Adrenal gland (tissue), 9 donors: ENCODE measurements at regions not wholly inside any gene's neighbourhood (a gene's known extent, or its start where the extent isn't known, plus 50 kb on each side); places are given as distances from the start of the nearest gene placed in this dataset.
"Not testable (repeated sequence)": the region's sequence is repeated elsewhere in the genome, so short reads cannot be mapped to it uniquely, and the experiment has no call there.

Source experiments
- DNase-seq, 7 donors: peaks; one replicate each; pipeline ENCODE4 v3.0.0-alpha.2; 2019 to 2020
- H3K27ac ChIP-seq, 5 donors: fragments of 200-600 bp; sonication (generic) in 4 of 5; 1 replicate in 3 of 5; 2 replicates in 2 of 5; pipeline versions ENCODE4 v1.5.1 to v1.8.0; 2016 to 2020; ENCODE audit warnings: mild to moderate bottlenecking in 1 of 5
- H3K27me3 ChIP-seq: fragments of 200-600 bp; 2 replicates; pipeline ENCODE4 v1.8.0; 2021
- H3K36me3 ChIP-seq, 2 donors: fragments of 200-600 bp; replicated peaks in 1 of 2; 1 replicate in 1 of 2; 2 replicates in 1 of 2; pipeline versions ENCODE4 v1.5.1 to v1.8.0; 2018 to 2022
- H3K4me1 ChIP-seq, 2 donors: fragments of 200-600 bp; replicated peaks in 1 of 2; 1 replicate in 1 of 2; 2 replicates in 1 of 2; pipeline versions ENCODE4 v1.5.1 to v1.8.0; 2018 to 2021
- H3K4me3 ChIP-seq, 4 donors: fragments of 200-600 bp; sonication (generic) in 3 of 4; one replicate each; pipeline ENCODE4 v1.5.1; 2016 to 2018
- H3K9me3 ChIP-seq, 3 donors: fragments of 200-600 bp; sonication (generic) in 1 of 3; replicated peaks in 1 of 3; 1 replicate in 2 of 3; 2 replicates in 1 of 3; pipeline versions ENCODE4 v1.5.1 to v1.8.0; 2016 to 2021
- CTCF ChIP-seq, 6 experiments: fragments of 450-650 bp in 4 of 6; fragments of 200-600 bp in 2 of 6; sonication (generic) in 1 of 6; IDR thresholded peaks; 1 replicate in 5 of 6; 2 replicates in 1 of 6; pipeline versions ENCODE4 v1.5.1 to v1.8.0; 2016 to 2021; ENCODE audit warnings: antibody characterized with exemption in 6 of 6, mild to moderate bottlenecking in 2 of 6, moderate library complexity in 1 of 6
- POLR2A ChIP-seq, 2 donors: fragments of 450-650 bp; IDR thresholded peaks; one replicate each; pipeline ENCODE4 v1.6.1; 2017; ENCODE audit warnings: antibody characterized with exemption in 2 of 2, mild to moderate bottlenecking in 2 of 2, moderate library complexity in 1 of 2
- WGBS, 4 donors: extraction: QIAGEN DNeasy Blood & Tissue Kit in 2 of 4; methylation state at CpG; one replicate each; pipeline versions ENCODE4 v1.1.5 to v1.1.7; 2013 to 2017; 5-methylcytosine and 5-hydroxymethylcytosine counted together
- intact Hi-C, 2 donors: fragments of 100-400 bp; cut with DNase I; formaldehyde crosslinking; loops; one replicate each; pipeline versions ENCODE4 v1.14.1 to v1.15.0; 2022 to 2023
- donor health status: healthy with polysubstance abuse.
- donor health status: Bipolar disorder and iron deficiency.
- donor health status: DM: yes; HTN: yes; CAD: no.
- donor health status: DM: no; HTN: no; CAD: no.
- donor health status: DM: no; HTN: no; CAD: no.

- H3K27ac ChIP-seq = no peak overlapping the region
- intact Hi-C loops = no loop called here
- 74 to 100% (median 80%) methylated on average over 1 of the region's 1 CpG for WGBS, 4 donors
- H3K27me3 ChIP-seq = no peaks in the 10 kb centered on the region
- no peaks in the 10 kb centered on the region for H3K36me3 ChIP-seq
- H3K4me3 ChIP-seq = no peak overlapping the region
- TF ChIP-seq POLR2A (IDR thresholded peaks at IDR 0.05) (no peak), CTCF (IDR thresholded peaks at IDR 0.05) (no peak)
- no peak for DNase-seq
- H3K9me3 ChIP-seq = no peaks in the 10 kb centered on the region
- no peaks in the 10 kb centered on the region for H3K4me1 ChIP-seq
Observed at GRCh38 chr4:171517883-171518282, 295.3 kb upstream of the GALNTL6 start.

GRCh38 chr4:171516694-171517093 lies 296.5 kb upstream of the GALNTL6 start:
- no peak for TF ChIP-seq POLR2A (IDR thresholded peaks at IDR 0.05)
- no peak for TF ChIP-seq CTCF (IDR thresholded peaks at IDR 0.05)
- intact Hi-C loops = no loop called here
- H3K9me3 ChIP-seq = no peaks in the 10 kb centered on the region
- no peak overlapping the region for H3K27ac ChIP-seq
- H3K36me3 ChIP-seq = no peaks in the 10 kb centered on the region
- H3K4me1 ChIP-seq = no peaks in the 10 kb centered on the region
- no peak for DNase-seq
- H3K27me3 ChIP-seq = no peaks in the 10 kb centered on the region
- no peak overlapping the region for H3K4me3 ChIP-seq
- 51 to 61% (median 54%) methylated on average over 3 of the region's 3 CpGs for WGBS, 4 donors

- intact Hi-C loops = no loop called here
- Histone ChIP-seq H3K27me3 (no peaks in the 10 kb centered on the region), H3K9me3 (no peaks in the 10 kb centered on the region), H3K27ac (no peak overlapping the region), H3K36me3 (no peaks in the 10 kb centered on the region), H3K4me1 (no peaks in the 10 kb centered on the region), H3K4me3 (no peak overlapping the region)
- no peak for TF ChIP-seq CTCF (IDR thresholded peaks at IDR 0.05)
- TF ChIP-seq POLR2A (IDR thresholded peaks at IDR 0.05) = no peak
- DNase-seq = no peak
Observed at GRCh38 chr4:171484681-171485080, 328.5 kb upstream of the GALNTL6 start.

GRCh38 chr4:171478181-171478580 lies 335.0 kb upstream of the GALNTL6 start:
- WGBS, 4 donors = 13 to 77% (median 58%) methylated on average over 1 of the region's 1 CpG
- Histone ChIP-seq H3K27ac (no peak overlapping the region), H3K4me3 (no peak overlapping the region), H3K9me3 (no peaks in the 10 kb centered on the region), H3K36me3 (no peaks in the 10 kb centered on the region), H3K4me1 (no peaks in the 10 kb centered on the region), H3K27me3 (no peaks in the 10 kb centered on the region)
- no peak for DNase-seq
- intact Hi-C loops = no loop called here
- TF ChIP-seq POLR2A (IDR thresholded peaks at IDR 0.05) (no peak), CTCF (IDR thresholded peaks at IDR 0.05) (no peak)

- H3K4me3 ChIP-seq, H3K36me3 ChIP-seq, H3K4me1 ChIP-seq, H3K27me3 ChIP-seq, H3K27ac ChIP-seq, DNase-seq, H3K9me3 ChIP-seq, intact Hi-C loops: not testable (repeated sequence)
- WGBS, 4 donors = 80 to 87% (median 82%) methylated on average over 3 of the region's 3 CpGs
Observed at GRCh38 chr4:171475111-171475510, 338.1 kb upstream of the GALNTL6 start.
